Brain microvascular endothelial cell (primary cell): ENCODE measurements at regions not wholly inside any gene's neighbourhood (a gene's known extent, or its start where the extent isn't known, plus 50 kb on each side); places are given as distances from the start of the nearest gene placed in this dataset.

Experiments used
- DNase-seq: peaks from one replicate; pipeline ENCODE4 v3.0.0-alpha.2; 2020
- H3K27ac ChIP-seq: fragments of 250-450 bp; sonication (Bioruptor Pico); 2 replicates; pipeline ENCODE4 v1.5.1; 2020; ENCODE audit warnings: mild to moderate bottlenecking, moderate library complexity
- H3K27me3 ChIP-seq: fragments of 250-450 bp; sonication (Bioruptor Pico); replicated peaks from 2 replicates; pipeline ENCODE4 v1.5.1; 2020; ENCODE audit warnings: mild to moderate bottlenecking
- H3K36me3 ChIP-seq: fragments of 250-450 bp; sonication (Bioruptor Pico); replicated peaks from 2 replicates; pipeline ENCODE4 v1.5.1; 2020; ENCODE audit warnings: mild to moderate bottlenecking
- H3K4me3 ChIP-seq: 2 replicates; pipeline ENCODE4 v1.5.1; 2011; ENCODE audit warnings: low read depth, mild to moderate bottlenecking, control low read depth, low read length, moderate library complexity
- in situ Hi-C: cut with HindIII; loops from 2 replicates; pipeline ENCODE4 v1.10.0; 2017; ENCODE audit warnings: low sequenced_read_pairs, low pct_ligation_motif_present
- TF ChIP-seq, protein P1 (sequence below): IDR thresholded peaks from 2 replicates; pipeline ENCODE4 v1.5.1; 2011; ENCODE audit warnings: low read depth, mild to moderate bottlenecking, moderate library complexity, low read length, control low read depth, inconsistent platforms; ENCODE audit errors: missing control alignments

DNA sequence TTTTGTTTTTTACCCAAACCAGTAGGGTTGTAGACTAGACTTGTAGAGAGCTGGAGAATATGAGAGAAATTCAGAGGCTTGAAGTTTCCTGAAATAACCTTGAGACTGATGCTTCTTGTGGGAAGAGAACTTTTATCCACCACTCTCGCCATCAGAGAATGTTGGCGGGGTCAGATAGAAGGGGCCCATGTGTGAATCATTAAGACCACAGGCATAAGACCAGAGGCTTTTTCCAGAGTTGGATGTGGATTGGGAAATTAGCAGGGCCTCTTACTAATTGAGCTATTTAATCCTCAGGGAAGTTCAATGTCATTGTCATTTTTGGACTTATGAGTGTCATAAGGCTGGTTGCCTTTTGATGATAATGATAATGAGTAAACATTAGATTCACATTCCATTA, 246.9 kb upstream of the THRB start:
- no peak for DNase-seq
- TF ChIP-seq, protein P1, sequence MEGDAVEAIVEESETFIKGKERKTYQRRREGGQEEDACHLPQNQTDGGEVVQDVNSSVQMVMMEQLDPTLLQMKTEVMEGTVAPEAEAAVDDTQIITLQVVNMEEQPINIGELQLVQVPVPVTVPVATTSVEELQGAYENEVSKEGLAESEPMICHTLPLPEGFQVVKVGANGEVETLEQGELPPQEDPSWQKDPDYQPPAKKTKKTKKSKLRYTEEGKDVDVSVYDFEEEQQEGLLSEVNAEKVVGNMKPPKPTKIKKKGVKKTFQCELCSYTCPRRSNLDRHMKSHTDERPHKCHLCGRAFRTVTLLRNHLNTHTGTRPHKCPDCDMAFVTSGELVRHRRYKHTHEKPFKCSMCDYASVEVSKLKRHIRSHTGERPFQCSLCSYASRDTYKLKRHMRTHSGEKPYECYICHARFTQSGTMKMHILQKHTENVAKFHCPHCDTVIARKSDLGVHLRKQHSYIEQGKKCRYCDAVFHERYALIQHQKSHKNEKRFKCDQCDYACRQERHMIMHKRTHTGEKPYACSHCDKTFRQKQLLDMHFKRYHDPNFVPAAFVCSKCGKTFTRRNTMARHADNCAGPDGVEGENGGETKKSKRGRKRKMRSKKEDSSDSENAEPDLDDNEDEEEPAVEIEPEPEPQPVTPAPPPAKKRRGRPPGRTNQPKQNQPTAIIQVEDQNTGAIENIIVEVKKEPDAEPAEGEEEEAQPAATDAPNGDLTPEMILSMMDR, result no peak
- in situ Hi-C loops, result no loop called here
- no peak overlapping the region for H3K27ac ChIP-seq
- no peaks in the 10 kb centered on the region for H3K27me3 ChIP-seq
- no peaks in the 10 kb centered on the region for H3K36me3 ChIP-seq
- H3K4me3 ChIP-seq, result no peak overlapping the region

DNA sequence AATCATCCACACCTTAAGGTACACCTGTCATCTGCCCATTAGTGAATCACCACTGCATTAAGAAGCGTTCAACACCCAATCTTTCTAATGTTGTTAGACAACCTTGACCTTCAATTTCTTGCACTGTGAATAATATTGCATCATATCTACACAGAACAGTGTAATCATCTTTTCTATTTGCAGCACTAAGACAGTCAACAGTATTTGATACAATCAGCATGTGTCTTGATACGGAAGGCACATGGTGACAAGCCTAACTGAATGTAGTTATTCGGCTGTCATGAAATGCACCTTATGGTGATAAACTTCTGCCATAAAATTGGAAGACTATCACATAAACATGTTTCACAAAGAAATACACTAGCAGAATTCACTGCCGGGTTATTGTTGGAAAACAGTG, 253.9 kb upstream of the THRB start:
- Histone ChIP-seq H3K36me3 (no peaks in the 10 kb centered on the region), H3K27ac (no peak overlapping the region), H3K27me3 (no peaks in the 10 kb centered on the region), H3K4me3 (no peak overlapping the region)
- DNase-seq, result no peak
- in situ Hi-C loops, result no loop called here
- TF ChIP-seq, protein P1, result no peak

DNA sequence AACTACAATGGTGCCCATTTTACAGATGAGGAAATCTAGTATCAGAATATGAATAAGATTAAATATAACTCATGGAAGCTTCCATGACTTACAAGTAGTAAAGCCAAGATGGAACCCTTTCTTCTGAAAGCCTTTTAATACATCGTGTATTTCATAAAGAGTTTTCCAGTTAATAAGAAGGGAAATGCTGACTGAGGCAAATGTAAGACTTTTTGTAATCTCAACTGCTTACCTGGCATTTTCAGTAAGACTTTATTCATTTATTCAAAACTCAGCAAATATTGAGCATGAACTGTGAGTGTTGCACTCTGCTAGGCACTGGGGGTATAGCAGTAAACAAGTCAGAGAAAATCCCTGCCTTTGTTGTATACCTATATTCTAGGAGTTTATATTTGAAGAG, 256.4 kb upstream of the THRB start:
- no peaks in the 10 kb centered on the region for H3K27me3 ChIP-seq
- in situ Hi-C loops, result no loop called here
- DNase-seq, result no peak
- H3K4me3 ChIP-seq, result no peak overlapping the region
- H3K27ac ChIP-seq, result no peak overlapping the region
- no peaks in the 10 kb centered on the region for H3K36me3 ChIP-seq
- TF ChIP-seq, protein P1, result no peak

GRCh38 chr3:24756101-24756888, 261.6 kb upstream of the THRB start:
- TF ChIP-seq, protein P1, result no peak

GRCh38 chr3:24763393-24763792, 268.7 kb upstream of the THRB start:
- no peaks in the 10 kb centered on the region for H3K36me3 ChIP-seq
- DNase-seq, result peak; percentile 42
- TF ChIP-seq, protein P1, result no peak
- no peak overlapping the region for H3K4me3 ChIP-seq
- H3K27me3 ChIP-seq, result no peaks in the 10 kb centered on the region
- H3K27ac ChIP-seq, result no peak overlapping the region
- in situ Hi-C loops, result no loop called here

More at GRCh38 chr3:24756101-24756888, 261.6 kb upstream of the THRB start:
- in situ Hi-C loops, result no loop called here
- H3K36me3 ChIP-seq, result no peaks in the 10 kb centered on the region
- H3K4me3 ChIP-seq, result no peak overlapping the region
- no peak for DNase-seq
- H3K27me3 ChIP-seq, result no peaks in the 10 kb centered on the region
- H3K27ac ChIP-seq, result no peak overlapping the region
